ENCODE measurements at regions not wholly inside any gene's neighbourhood (a gene's known extent, or its start where the extent isn't known, plus 50 kb on each side); places are given as distances from the start of the nearest gene placed in this dataset.
"Not testable (repeated sequence)": the region's sequence is repeated elsewhere in the genome, so short reads cannot be mapped to it uniquely, and the experiment has no call there.

DNA sequence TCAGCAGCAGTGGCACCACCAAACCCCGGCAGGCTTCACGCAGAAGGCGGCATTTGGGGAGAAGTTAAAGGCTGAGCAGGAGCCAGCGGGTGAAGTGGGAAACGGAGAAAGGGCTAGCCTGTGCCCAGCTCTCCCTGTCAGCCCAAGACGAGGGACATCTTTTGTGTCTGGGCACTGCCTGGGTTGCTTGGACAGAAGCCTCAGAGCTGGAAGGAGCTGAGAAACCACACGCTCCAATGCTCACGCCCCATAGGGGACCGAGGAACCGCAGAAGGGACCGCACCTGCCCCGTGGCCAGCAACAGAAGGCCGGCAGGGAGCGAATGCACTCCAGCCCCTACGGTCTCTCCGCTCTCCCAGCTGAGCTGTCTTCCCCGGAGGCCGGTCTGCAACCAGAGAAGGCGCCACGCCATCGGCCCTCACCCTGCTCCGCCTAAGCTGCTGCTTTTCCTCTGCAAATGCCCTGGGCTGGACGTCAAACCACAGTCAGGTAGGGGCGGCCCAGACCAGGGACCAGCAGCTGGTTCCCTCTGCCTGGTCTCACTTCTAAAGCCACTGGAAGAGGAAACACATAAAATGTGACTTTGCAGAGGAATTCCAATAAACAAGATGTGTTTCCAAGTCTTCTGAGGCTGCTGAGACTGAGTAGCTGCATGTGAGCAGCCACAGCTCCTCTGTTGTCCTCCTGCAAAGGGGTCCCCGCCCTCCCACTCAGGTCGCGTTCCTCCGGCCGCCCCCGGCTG lies 182.4 kb upstream of the ZNF469 start:
- TF ChIP-seq, protein P1, sequence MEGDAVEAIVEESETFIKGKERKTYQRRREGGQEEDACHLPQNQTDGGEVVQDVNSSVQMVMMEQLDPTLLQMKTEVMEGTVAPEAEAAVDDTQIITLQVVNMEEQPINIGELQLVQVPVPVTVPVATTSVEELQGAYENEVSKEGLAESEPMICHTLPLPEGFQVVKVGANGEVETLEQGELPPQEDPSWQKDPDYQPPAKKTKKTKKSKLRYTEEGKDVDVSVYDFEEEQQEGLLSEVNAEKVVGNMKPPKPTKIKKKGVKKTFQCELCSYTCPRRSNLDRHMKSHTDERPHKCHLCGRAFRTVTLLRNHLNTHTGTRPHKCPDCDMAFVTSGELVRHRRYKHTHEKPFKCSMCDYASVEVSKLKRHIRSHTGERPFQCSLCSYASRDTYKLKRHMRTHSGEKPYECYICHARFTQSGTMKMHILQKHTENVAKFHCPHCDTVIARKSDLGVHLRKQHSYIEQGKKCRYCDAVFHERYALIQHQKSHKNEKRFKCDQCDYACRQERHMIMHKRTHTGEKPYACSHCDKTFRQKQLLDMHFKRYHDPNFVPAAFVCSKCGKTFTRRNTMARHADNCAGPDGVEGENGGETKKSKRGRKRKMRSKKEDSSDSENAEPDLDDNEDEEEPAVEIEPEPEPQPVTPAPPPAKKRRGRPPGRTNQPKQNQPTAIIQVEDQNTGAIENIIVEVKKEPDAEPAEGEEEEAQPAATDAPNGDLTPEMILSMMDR (IDR thresholded peaks at IDR 0.05): not testable (repeated sequence)
- not testable (repeated sequence) for TF ChIP-seq POLR2A (IDR thresholded peaks at IDR 0.05)
